Karpas-422 (cell line): ENCODE measurements at regions not wholly inside any gene's neighbourhood (a gene's known extent, or its start where the extent isn't known, plus 50 kb on each side); places are given as distances from the start of the nearest gene placed in this dataset. TPM values are rescaled to one million over a fixed set of nuclear protein-coding genes. Genes with fewer than 3 reads are reported as not detected.

Experiments
- DNase-seq: peaks from one replicate; pipeline ENCODE4 v3.0.0-alpha.2; 2015
- H2AFZ ChIP-seq: fragments of 200-600 bp; sonication (generic); 2 replicates; pipeline ENCODE4 v1.6.1; 2014; ENCODE audit warnings: antibody characterized with exemption, low read length, mixed read lengths
- H3K27ac ChIP-seq: fragments of 200-600 bp; sonication (generic); 2 replicates; pipeline ENCODE4 v1.5.1; 2014; ENCODE audit warnings: mild to moderate bottlenecking, low read length, moderate library complexity
- H3K27me3 ChIP-seq: fragments of 200-600 bp; sonication (generic); 2 replicates; pipeline ENCODE4 v1.6.1; 2014; ENCODE audit warnings: low read length, mixed read lengths
- H3K36me3 ChIP-seq: fragments of 200-600 bp; sonication (generic); 2 replicates; pipeline ENCODE4 v1.6.1; 2014; ENCODE audit warnings: low read length, mixed read lengths; ENCODE audit not compliant: insufficient read depth
- H3K4me1 ChIP-seq: fragments of 200-600 bp; sonication (generic); 2 replicates; pipeline ENCODE4 v1.6.1; 2014; ENCODE audit warnings: mild to moderate bottlenecking, low read length, mixed read lengths
- H3K4me2 ChIP-seq: fragments of 200-600 bp; sonication (generic); 2 replicates; pipeline ENCODE4 v1.6.1; 2014; ENCODE audit warnings: low read length, low read depth, mild to moderate bottlenecking; ENCODE audit not compliant: poor library complexity, severe bottlenecking
- H3K4me3 ChIP-seq: fragments of 200-600 bp; sonication (generic); 2 replicates; pipeline ENCODE4 v1.5.1; 2014; ENCODE audit warnings: mild to moderate bottlenecking, antibody characterized with exemption, low read length, mixed read lengths
- H3K79me2 ChIP-seq: fragments of 200-600 bp; sonication (generic); 2 replicates; pipeline ENCODE4 v1.6.1; 2014; ENCODE audit warnings: mild to moderate bottlenecking, low read length, mixed read lengths
- H3K9ac ChIP-seq: fragments of 200-600 bp; sonication (generic); 2 replicates; pipeline ENCODE4 v1.6.0; 2014; ENCODE audit warnings: low read length
- H3K9me2 ChIP-seq: fragments of 200-600 bp; sonication (generic), shearing (Covaris generic); replicated peaks from 2 replicates; pipeline ENCODE4 v1.6.0; 2014; ENCODE audit warnings: mild to moderate bottlenecking, low read length, moderate library complexity; ENCODE audit not compliant: insufficient read depth
- H3K9me3 ChIP-seq: fragments of 300-700, 200-600 bp; sonication (generic); 2 replicates; pipeline ENCODE4 v1.6.1; 2014; ENCODE audit warnings: low read length, mixed read lengths
- H4K20me1 ChIP-seq: fragments of 200-600 bp; sonication (generic); 2 replicates; pipeline ENCODE4 v1.6.1; 2014; ENCODE audit warnings: mild to moderate bottlenecking, antibody characterized with exemption, low read length, low read depth; ENCODE audit not compliant: insufficient read depth
- small RNA-seq: library from RNA; depleted of rRNA; stranded (forward); fragments of <200 nt; gene quantifications from one replicate; pipeline ENCODE3, GENCODE V24; 2014

- no peaks in the 10 kb centered on the region for H3K36me3 ChIP-seq
- H4K20me1 ChIP-seq, result no peaks in the 10 kb centered on the region
- no peaks in the 10 kb centered on the region for H3K9me2 ChIP-seq
- no peak overlapping the region for H3K27ac ChIP-seq
- no peaks in the 10 kb centered on the region for H3K27me3 ChIP-seq
- no peaks in the 10 kb centered on the region for H3K79me2 ChIP-seq
- DNase-seq, result no peak
- H3K4me3 ChIP-seq, result no peak overlapping the region
- H3K4me2 ChIP-seq, result no peak overlapping the region
- H2AFZ ChIP-seq, result no peak overlapping the region
- H3K9ac ChIP-seq, result no peak overlapping the region
- no peaks in the 10 kb centered on the region for H3K4me1 ChIP-seq
- H3K9me3 ChIP-seq, result no peaks in the 10 kb centered on the region
Measured at GRCh38 chr6:15194453-15194852, 51.4 kb upstream of the JARID2 start.

Small RNA genes in the stretch of these regions (small RNA-seq; reads per million reads assigned to genes)
- gene RN7SL332P (not detected), gene RNU6-793P (not detected)
